H1 (cell line): ENCODE measurements at regions not wholly inside any gene's neighbourhood (a gene's known extent, or its start where the extent isn't known, plus 50 kb on each side); places are given as distances from the start of the nearest gene placed in this dataset.

ENCODE experiments used
- EP300 ChIP-seq, 2 experiments: IDR thresholded peaks; 1 replicate in 1 of 2; 2 replicates in 1 of 2; pipeline ENCODE4 v1.6.1; 2011 to 2012; ENCODE audit warnings: low read depth in 2 of 2, low read length in 2 of 2, mild to moderate bottlenecking in 2 of 2, borderline replicate concordance in 1 of 2, inconsistent platforms in 1 of 2, moderate library complexity in 1 of 2
- POLR2AphosphoS5 ChIP-seq: IDR thresholded peaks from 2 replicates; pipeline ENCODE4 v1.6.1; 2011; ENCODE audit warnings: low read depth, low read length
- RNF2 ChIP-seq: fragments of 200-900, 300-1000 bp; sonication (generic); IDR thresholded peaks from 2 replicates; pipeline ENCODE4 v1.7.1; 2016; ENCODE audit warnings: borderline replicate concordance, low read depth, mild to moderate bottlenecking, antibody characterized with exemption, low read length; ENCODE audit not compliant: poor library complexity, severe bottlenecking; ENCODE audit errors: missing control alignments
- SIN3A ChIP-seq, 2 experiments: IDR thresholded peaks in 1 of 2; conservative IDR thresholded peaks in 1 of 2; 2 replicates each; pipeline ENCODE4 v1.6.1; 2011 to 2012; ENCODE audit warnings: low read length in 2 of 2, improper control_type of control experiment in 1 of 2, low read depth in 1 of 2, mild to moderate bottlenecking in 1 of 2
- YY1 ChIP-seq: IDR thresholded peaks from 2 replicates; pipeline ENCODE4 v1.6.1; 2011; ENCODE audit warnings: low read depth, mild to moderate bottlenecking, low read length
- TF ChIP-seq, protein P1 (sequence below): IDR thresholded peaks from 2 replicates; pipeline ENCODE4 v1.6.1; 2012; ENCODE audit warnings: inconsistent platforms
- TF ChIP-seq, protein P2 (sequence below), 3 experiments: IDR thresholded peaks; 1 replicate in 2 of 3; 2 replicates in 1 of 3; pipeline versions ENCODE4 v1.5.1 to v1.6.1; 2011; ENCODE audit warnings: low read length in 3 of 3, mild to moderate bottlenecking in 3 of 3, inconsistent platforms in 2 of 3, low read depth in 1 of 3, moderate library complexity in 1 of 3; ENCODE audit not compliant: insufficient read depth in 1 of 3; ENCODE audit errors: control extremely low read depth in 1 of 3

DNA sequence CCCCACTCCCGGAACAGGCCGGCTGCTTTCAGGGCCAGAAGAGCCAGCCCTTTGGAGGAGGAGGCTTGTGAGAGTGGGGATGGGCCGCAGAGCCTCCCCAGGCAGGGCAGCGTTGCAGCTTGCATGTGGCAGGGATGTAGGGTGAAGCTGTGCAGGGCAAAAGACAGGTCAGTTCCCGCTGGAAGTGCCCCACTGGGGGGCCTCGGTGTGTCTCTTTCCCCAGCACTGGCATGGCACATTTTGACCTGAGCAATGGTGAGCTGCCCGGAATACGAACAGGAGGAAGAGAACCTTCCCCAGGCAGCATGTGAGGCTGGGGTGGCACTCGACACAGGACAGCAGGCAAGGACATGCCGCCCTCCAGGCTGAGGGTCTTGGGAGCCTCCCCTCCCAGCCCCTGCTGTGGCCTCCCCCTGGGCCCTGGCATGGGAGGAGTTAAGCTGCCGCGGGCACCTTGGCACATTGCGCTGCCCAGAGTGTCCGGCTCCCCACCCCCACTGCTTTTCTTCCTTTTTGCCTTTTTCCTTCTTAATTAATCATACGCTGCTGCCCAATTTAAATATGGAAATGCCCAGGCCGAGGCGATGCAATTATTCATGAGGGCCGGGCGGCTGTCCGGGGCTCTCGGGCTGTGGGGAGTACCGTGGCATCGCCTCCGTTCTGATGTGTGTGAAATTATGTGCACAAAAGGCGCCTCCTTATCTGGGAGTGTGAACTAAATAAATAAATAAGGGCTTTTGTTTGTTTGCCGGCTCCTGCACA lies 76.0 kb upstream of the WNT7B start:
- TF ChIP-seq, protein P1, sequence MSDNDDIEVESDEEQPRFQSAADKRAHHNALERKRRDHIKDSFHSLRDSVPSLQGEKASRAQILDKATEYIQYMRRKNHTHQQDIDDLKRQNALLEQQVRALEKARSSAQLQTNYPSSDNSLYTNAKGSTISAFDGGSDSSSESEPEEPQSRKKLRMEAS, result no peak
- TF ChIP-seq, protein P2, sequence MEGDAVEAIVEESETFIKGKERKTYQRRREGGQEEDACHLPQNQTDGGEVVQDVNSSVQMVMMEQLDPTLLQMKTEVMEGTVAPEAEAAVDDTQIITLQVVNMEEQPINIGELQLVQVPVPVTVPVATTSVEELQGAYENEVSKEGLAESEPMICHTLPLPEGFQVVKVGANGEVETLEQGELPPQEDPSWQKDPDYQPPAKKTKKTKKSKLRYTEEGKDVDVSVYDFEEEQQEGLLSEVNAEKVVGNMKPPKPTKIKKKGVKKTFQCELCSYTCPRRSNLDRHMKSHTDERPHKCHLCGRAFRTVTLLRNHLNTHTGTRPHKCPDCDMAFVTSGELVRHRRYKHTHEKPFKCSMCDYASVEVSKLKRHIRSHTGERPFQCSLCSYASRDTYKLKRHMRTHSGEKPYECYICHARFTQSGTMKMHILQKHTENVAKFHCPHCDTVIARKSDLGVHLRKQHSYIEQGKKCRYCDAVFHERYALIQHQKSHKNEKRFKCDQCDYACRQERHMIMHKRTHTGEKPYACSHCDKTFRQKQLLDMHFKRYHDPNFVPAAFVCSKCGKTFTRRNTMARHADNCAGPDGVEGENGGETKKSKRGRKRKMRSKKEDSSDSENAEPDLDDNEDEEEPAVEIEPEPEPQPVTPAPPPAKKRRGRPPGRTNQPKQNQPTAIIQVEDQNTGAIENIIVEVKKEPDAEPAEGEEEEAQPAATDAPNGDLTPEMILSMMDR (IDR thresholded peaks at IDR 0.05; ENCODE audit: control extremely low read depth in 1 of 3, insufficient read depth in 1 of 3, low read depth in 1 of 3, low read length in 3 of 3), result no peak
- TF ChIP-seq EP300 (IDR thresholded peaks at IDR 0.05; ENCODE audit: borderline replicate concordance in 1 of 2, low read depth in 2 of 2, low read length in 2 of 2), result no peak
- no peak for TF ChIP-seq RNF2
- TF ChIP-seq YY1, result no peak
- no peak for TF ChIP-seq POLR2AphosphoS5
- no peak for TF ChIP-seq SIN3A (conservative IDR thresholded peaks at IDR 0.05 in 1 of 2, IDR thresholded peaks at IDR 0.05 in 1 of 2; ENCODE audit: low read depth in 1 of 2, low read length in 2 of 2)
